ENCODE measurements at regions not wholly inside any gene's neighbourhood (a gene's known extent, or its start where the extent isn't known, plus 50 kb on each side); places are given as distances from the start of the nearest gene placed in this dataset.

GRCh38 chr1:55632058-55632457 is 416.9 kb upstream of the USP24 start (continued):
- TF ChIP-seq JUNB (IDR thresholded peaks at IDR 0.05) (no peak), STAT1 (conservative IDR thresholded peaks at IDR 0.05) (no peak), ZNF274 (IDR thresholded peaks at IDR 0.05; ENCODE audit: insufficient read depth, insufficient read length) (no peak), SRF (IDR thresholded peaks at IDR 0.05; ENCODE audit: low read depth in 2 of 2, low read length in 2 of 2) (no peak), PBX3 (IDR thresholded peaks at IDR 0.05; ENCODE audit: insufficient replicate concordance, low read depth, low read length) (no peak), KDM1A (IDR thresholded peaks at IDR 0.05; ENCODE audit: borderline replicate concordance) (no peak)

GRCh38 chr1:55631509-55631908 is 416.3 kb upstream of the USP24 start:
- ATAC-seq (no peak), DNase-seq (ENCODE audit: low read depth, low spot score) (no peak), FAIRE-seq (no peak)
- CTCF ChIA-PET, result no interaction called here
- Histone ChIP-seq H3K36me3 (ENCODE audit: control insufficient read depth in 2 of 2, insufficient read depth in 2 of 2, low read length in 1 of 2) (no peaks in the 10 kb centered on the region), H3K4me1 (ENCODE audit: control insufficient read depth, insufficient read depth, low read length) (no peaks in the 10 kb centered on the region), H3K4me2 (ENCODE audit: control insufficient read depth, insufficient read depth) (no peak overlapping the region), H4K20me1 (ENCODE audit: control insufficient read depth, insufficient read depth) (no peaks in the 10 kb centered on the region), H3K9me3 (replicated peaks; ENCODE audit: control insufficient read depth, insufficient read depth, low read length) (no peaks in the 10 kb centered on the region), H3K27ac (ENCODE audit: control insufficient read depth, insufficient read depth) (no peak overlapping the region), H2AFZ (ENCODE audit: control insufficient read depth, low read depth, low read length) (no peak overlapping the region), H3K27me3 (replicated peaks in 1 of 2; ENCODE audit: control insufficient read depth in 2 of 2, insufficient read depth in 2 of 2, low read length in 1 of 2) (no peaks in the 10 kb centered on the region), H3K4me3 (no peak overlapping the region), H3K79me2 (ENCODE audit: control insufficient read depth, insufficient read depth, low read length) (no peaks in the 10 kb centered on the region), H3K9ac (ENCODE audit: control insufficient read depth, insufficient read depth, low read length) (no peak overlapping the region)
- no peak for TF ChIP-seq SMAD1 (IDR thresholded peaks at IDR 0.05; ENCODE audit: low read depth, partially characterized antibody)
- no peak for TF ChIP-seq SMAD5 (IDR thresholded peaks at IDR 0.05; ENCODE audit: low read depth)
- TF ChIP-seq ZZZ3 (IDR thresholded peaks at IDR 0.05; ENCODE audit: control insufficient read depth, insufficient read length, low read depth), result no peak
- TF ChIP-seq IKZF2 (IDR thresholded peaks at IDR 0.05), result no peak
- no peak for TF ChIP-seq SMC3 (IDR thresholded peaks at IDR 0.05; ENCODE audit: borderline replicate concordance, low read length)
- no peak for TF ChIP-seq ATF3 (IDR thresholded peaks at IDR 0.05; ENCODE audit: borderline replicate concordance, extremely low read depth, low read depth, low read length)
- no peak for TF ChIP-seq HCFC1 (IDR thresholded peaks at IDR 0.05; ENCODE audit: low read length)
- no peak for TF ChIP-seq DPF2 (IDR thresholded peaks at IDR 0.05)
- no peak for TF ChIP-seq RBBP5 (conservative IDR thresholded peaks at IDR 0.05)
- no peak for TF ChIP-seq TBL1XR1 (IDR thresholded peaks at IDR 0.05; ENCODE audit: low read depth, low read length)
- TF ChIP-seq TCF3 (IDR thresholded peaks at IDR 0.05; ENCODE audit: borderline replicate concordance, insufficient read depth, low read depth, low read length), result no peak
- TF ChIP-seq NRF1 (conservative IDR thresholded peaks at IDR 0.05; ENCODE audit: low read depth, low read length), result no peak
- no peak for TF ChIP-seq ZNF207 (IDR thresholded peaks at IDR 0.05; ENCODE audit: borderline replicate concordance)
- no peak for TF ChIP-seq CREM (IDR thresholded peaks at IDR 0.05; ENCODE audit: low read depth)
- SMC1A ChIA-PET (ENCODE audit: uncharacterized antibody, unreplicated experiment), result no interaction called here
- intact Hi-C loops (cut with micrococcal nuclease; ENCODE audit: unreplicated experiment), result no loop called here
- 0% methylated on average over 2 of the region's 2 CpGs for WGBS (ENCODE audit: insufficient coverage, insufficient replicate concordance, low lambda C conversion rate, missing lambda C conversion rate)
- BruUV-seq (replicated peaks), result no TSS peak
- POLR2A ChIA-PET, result no interaction called here
- in situ Hi-C loops (cut with MboI), result no loop called here
- RAD21 ChIA-PET (ENCODE audit: unreplicated experiment), result no interaction called here
